GM21423 (cell line): ENCODE measurements at regions not wholly inside any gene's neighbourhood (a gene's known extent, or its start where the extent isn't known, plus 50 kb on each side); places are given as distances from the start of the nearest gene placed in this dataset.
A peak's percentile ranks its signal among the peaks of the same experiment; 100 is the strongest.

Experiments used
- ATAC-seq: cut with Tn5 transposase; IDR thresholded peaks from one replicate; pipeline ENCODE4 v1.9.1; 2021; ENCODE audit warnings: mild to moderate bottlenecking, moderate library complexity; ENCODE audit not compliant: unreplicated experiment

- no peak for ATAC-seq
Measured at GRCh38 chr1:212189352-212189738, 95.9 kb upstream of the PPP2R5A start.

- ATAC-seq = no peak
Measured at GRCh38 chr1:212190169-212190568, 95.0 kb upstream of the PPP2R5A start.

GRCh38 chr1:212192261-212192998 lies 92.8 kb upstream of the PPP2R5A start:
- no peak for ATAC-seq

GRCh38 chr1:212196355-212196754 lies 88.9 kb upstream of the PPP2R5A start:
- no peak for ATAC-seq

GRCh38 chr1:212201461-212201860 lies 83.7 kb upstream of the PPP2R5A start:
- no peak for ATAC-seq

- no peak for ATAC-seq
Measured at GRCh38 chr1:212203630-212204029, 81.6 kb upstream of the PPP2R5A start.

GRCh38 chr1:212205006-212205405 lies 80.2 kb upstream of the PPP2R5A start:
- no peak for ATAC-seq

- no peak for ATAC-seq
Measured at GRCh38 chr1:212205843-212206242, 79.4 kb upstream of the PPP2R5A start.

GRCh38 chr1:212207118-212207517 lies 78.1 kb upstream of the PPP2R5A start:
- no peak for ATAC-seq

GRCh38 chr1:212207822-212208520 lies 77.2 kb upstream of the PPP2R5A start:
- no peak for ATAC-seq

GRCh38 chr1:212208978-212209644 lies 76.1 kb upstream of the PPP2R5A start:
- ATAC-seq = no peak

- no peak for ATAC-seq
Measured at GRCh38 chr1:212211371-212211770, 73.8 kb upstream of the PPP2R5A start.

- no peak for ATAC-seq
Measured at GRCh38 chr1:212212343-212212742, 72.9 kb upstream of the PPP2R5A start.

GRCh38 chr1:212212906-212213305 lies 72.3 kb upstream of the PPP2R5A start:
- no peak for ATAC-seq

- ATAC-seq = no peak
Measured at GRCh38 chr1:212213784-212214183, 71.4 kb upstream of the PPP2R5A start.

- no peak for ATAC-seq
Measured at GRCh38 chr1:212214325-212214724, 70.9 kb upstream of the PPP2R5A start.

- ATAC-seq = no peak
Measured at GRCh38 chr1:212215910-212216309, 69.3 kb upstream of the PPP2R5A start.

- no peak for ATAC-seq
Measured at GRCh38 chr1:212217633-212218032, 67.6 kb upstream of the PPP2R5A start.

GRCh38 chr1:212218065-212218464 lies 67.1 kb upstream of the PPP2R5A start:
- ATAC-seq = no peak

GRCh38 chr1:212218911-212219310 lies 66.3 kb upstream of the PPP2R5A start:
- peak; percentile 99 for ATAC-seq

GRCh38 chr1:212219679-212220463 lies 65.3 kb upstream of the PPP2R5A start:
- ATAC-seq = no peak
